Suprapubic skin (tissue), 4 donors: ENCODE measurements at regions not wholly inside any gene's neighbourhood (a gene's known extent, or its start where the extent isn't known, plus 50 kb on each side); places are given as distances from the start of the nearest gene placed in this dataset.

Experiments used
- DNase-seq, 2 donors: peaks; one replicate each; pipeline ENCODE4 v3.0.0-alpha.2; 2019; ENCODE audit warnings: low spot score in 2 of 2
- H3K27ac ChIP-seq: fragments of 200-600 bp; sonication (generic); one replicate; pipeline ENCODE4 v1.5.1; 2019
- H3K27me3 ChIP-seq: fragments of 200-600 bp; sonication (generic); one replicate; pipeline ENCODE4 v1.5.1; 2019
- H3K36me3 ChIP-seq: fragments of 200-600 bp; sonication (generic); one replicate; pipeline ENCODE4 v1.5.1; 2019
- H3K4me1 ChIP-seq: fragments of 200-600 bp; sonication (generic); one replicate; pipeline ENCODE4 v1.5.1; 2019
- H3K4me3 ChIP-seq: fragments of 200-600 bp; sonication (generic); one replicate; pipeline ENCODE4 v1.5.1; 2019; ENCODE audit warnings: mild to moderate bottlenecking
- H3K9me3 ChIP-seq: fragments of 200-600 bp; sonication (generic); one replicate; pipeline ENCODE4 v1.5.1; 2019
- CTCF ChIP-seq, 2 donors: fragments of 200-600 bp in 1 of 2; fragments of 450-650 bp in 1 of 2; sonication (generic) in 1 of 2; IDR thresholded peaks; one replicate each; pipeline ENCODE4 v1.5.1; 2016 to 2019; ENCODE audit warnings: antibody characterized with exemption in 2 of 2, mild to moderate bottlenecking in 1 of 2, moderate library complexity in 1 of 2
- EP300 ChIP-seq: sonication (generic); formaldehyde crosslinking; IDR thresholded peaks from one replicate; pipeline ENCODE4 v1.6.1; 2017; ENCODE audit warnings: antibody characterized with exemption
- POLR2A ChIP-seq, 2 donors: fragments of 450-650 bp; IDR thresholded peaks; one replicate each; pipeline ENCODE4 v1.6.1; 2017; ENCODE audit warnings: antibody characterized with exemption in 2 of 2, mild to moderate bottlenecking in 2 of 2, moderate library complexity in 2 of 2
- POLR2AphosphoS5 ChIP-seq, 3 donors: sonication (generic); formaldehyde crosslinking; IDR thresholded peaks; one replicate each; pipeline ENCODE4 v1.6.1; 2017; ENCODE audit warnings: antibody characterized with exemption in 3 of 3
- WGBS: methylation state at CpG from one replicate; pipeline ENCODE4 v1.1.5; 2018; 5-methylcytosine and 5-hydroxymethylcytosine counted together

GRCh38 chr4:170274616-170275015 is 184.9 kb upstream of the AADAT start:
- H3K4me3 ChIP-seq, result no peak overlapping the region
- no peaks in the 10 kb centered on the region for H3K4me1 ChIP-seq
- no peak for DNase-seq
- H3K27me3 ChIP-seq, result no peaks in the 10 kb centered on the region
- H3K36me3 ChIP-seq, result no peaks in the 10 kb centered on the region
- H3K9me3 ChIP-seq, result no peaks in the 10 kb centered on the region
- H3K27ac ChIP-seq, result no peak overlapping the region
- TF ChIP-seq POLR2A (IDR thresholded peaks at IDR 0.05) (no peak), EP300 (no peak), CTCF (IDR thresholded peaks at IDR 0.05) (no peak), POLR2AphosphoS5 (IDR thresholded peaks at IDR 0.05) (no peak)
- WGBS, result 61% methylated on average over 4 of the region's 4 CpGs

- DNase-seq, result no peak
- no peaks in the 10 kb centered on the region for H3K27me3 ChIP-seq
- no peaks in the 10 kb centered on the region for H3K4me1 ChIP-seq
- no peak for TF ChIP-seq CTCF (IDR thresholded peaks at IDR 0.05)
- no peak for TF ChIP-seq POLR2AphosphoS5 (IDR thresholded peaks at IDR 0.05)
- H3K27ac ChIP-seq, result no peak overlapping the region
- H3K4me3 ChIP-seq, result no peak overlapping the region
- 56% methylated on average over 4 of the region's 4 CpGs for WGBS
- no peaks in the 10 kb centered on the region for H3K36me3 ChIP-seq
- no peaks in the 10 kb centered on the region for H3K9me3 ChIP-seq
Measured at GRCh38 chr4:170272959-170273358, 183.2 kb upstream of the AADAT start.

DNA sequence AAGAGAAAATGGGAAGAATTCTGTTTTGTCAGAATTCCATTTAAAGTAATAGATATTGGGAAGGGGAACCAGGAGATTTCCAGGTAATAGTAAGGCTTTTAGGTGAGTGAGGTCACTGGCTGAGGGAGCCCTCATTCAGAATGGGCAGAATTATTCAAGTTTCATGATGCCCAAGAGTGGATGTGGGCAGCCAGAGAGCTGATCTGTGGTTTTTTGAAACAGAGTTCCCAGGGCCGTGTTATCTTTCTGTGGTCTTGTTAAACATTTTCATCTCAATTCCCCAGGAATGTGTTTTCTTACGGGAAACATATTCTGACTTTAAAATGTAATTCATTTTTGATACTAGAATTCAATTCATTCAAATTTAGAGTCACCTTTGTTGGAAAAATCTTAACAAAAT is 182.0 kb upstream of the AADAT start:
- Histone ChIP-seq H3K36me3 (no peaks in the 10 kb centered on the region), H3K4me3 (no peak overlapping the region), H3K27ac (no peak overlapping the region), H3K4me1 (no peaks in the 10 kb centered on the region), H3K9me3 (no peaks in the 10 kb centered on the region), H3K27me3 (no peaks in the 10 kb centered on the region)
- no peak for TF ChIP-seq EP300
- TF ChIP-seq CTCF (IDR thresholded peaks at IDR 0.05), result no peak
- no peak for TF ChIP-seq POLR2A (IDR thresholded peaks at IDR 0.05)
- TF ChIP-seq POLR2AphosphoS5 (IDR thresholded peaks at IDR 0.05), result no peak
- no peak for DNase-seq
- WGBS, result 76% methylated on average over 2 of the region's 2 CpGs

- no peak overlapping the region for H3K27ac ChIP-seq
- DNase-seq, result no peak
- H3K27me3 ChIP-seq, result no peaks in the 10 kb centered on the region
- no peak for TF ChIP-seq POLR2A (IDR thresholded peaks at IDR 0.05)
- TF ChIP-seq POLR2AphosphoS5 (IDR thresholded peaks at IDR 0.05), result no peak
- no peak for TF ChIP-seq CTCF (IDR thresholded peaks at IDR 0.05)
- TF ChIP-seq EP300, result no peak
- H3K9me3 ChIP-seq, result no peaks in the 10 kb centered on the region
- no peaks in the 10 kb centered on the region for H3K36me3 ChIP-seq
- H3K4me1 ChIP-seq, result no peaks in the 10 kb centered on the region
- no peak overlapping the region for H3K4me3 ChIP-seq
- WGBS, result 74% methylated on average over 2 of the region's 2 CpGs
Measured at GRCh38 chr4:170270628-170271027, 180.9 kb upstream of the AADAT start.

GRCh38 chr4:170269950-170270349 is 180.2 kb upstream of the AADAT start:
- 95% methylated on average over 2 of the region's 2 CpGs for WGBS
- no peaks in the 10 kb centered on the region for H3K4me1 ChIP-seq
- no peak for TF ChIP-seq EP300
- TF ChIP-seq POLR2AphosphoS5 (IDR thresholded peaks at IDR 0.05), result no peak
- TF ChIP-seq CTCF (IDR thresholded peaks at IDR 0.05), result no peak
- TF ChIP-seq POLR2A (IDR thresholded peaks at IDR 0.05), result no peak
- H3K27ac ChIP-seq, result no peak overlapping the region
- H3K36me3 ChIP-seq, result no peaks in the 10 kb centered on the region
- no peaks in the 10 kb centered on the region for H3K9me3 ChIP-seq
- no peaks in the 10 kb centered on the region for H3K27me3 ChIP-seq
- no peak for DNase-seq
- H3K4me3 ChIP-seq, result no peak overlapping the region
